GM12891 (cell line): ENCODE measurements at regions not wholly inside any gene's neighbourhood (a gene's known extent, or its start where the extent isn't known, plus 50 kb on each side); places are given as distances from the start of the nearest gene placed in this dataset.

Experiments used
- POLR2A ChIP-seq: IDR thresholded peaks from 2 replicates; pipeline ENCODE4 v1.6.1; 2011; ENCODE audit warnings: low read depth, low read length, control low read depth
- POU2F2 ChIP-seq: IDR thresholded peaks from 2 replicates; pipeline ENCODE4 v1.6.1; 2011; ENCODE audit warnings: low read depth, mild to moderate bottlenecking, control low read depth, low read length, moderate library complexity
- TAF1 ChIP-seq: IDR thresholded peaks from 2 replicates; pipeline ENCODE4 v1.6.1; 2011; ENCODE audit warnings: low read depth, low read length, control low read depth

DNA sequence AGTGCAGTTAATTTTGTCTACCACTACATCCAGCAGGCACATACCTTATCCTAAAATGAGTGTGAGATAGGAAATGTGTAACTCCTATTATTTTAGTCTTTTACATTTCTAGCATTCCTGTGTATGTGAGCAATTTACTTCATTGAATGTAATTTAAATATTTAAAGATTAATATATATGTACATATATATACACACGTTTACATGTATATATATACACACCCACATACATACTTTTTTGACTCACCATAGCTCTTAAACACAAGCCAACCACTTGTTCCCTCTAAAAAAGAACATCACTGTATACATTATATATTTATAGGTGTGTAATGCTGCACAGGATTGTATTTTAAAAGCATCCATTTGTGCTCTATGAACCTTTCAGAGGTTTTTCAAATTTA lies 425.6 kb upstream of the NECTIN3 start:
- TF ChIP-seq POLR2A (no peak), TAF1 (no peak), POU2F2 (no peak)
